Astrocyte (in vitro differentiated cells and primary cell): ENCODE measurements at regions not wholly inside any gene's neighbourhood (a gene's known extent, or its start where the extent isn't known, plus 50 kb on each side); places are given as distances from the start of the nearest gene placed in this dataset.

Experiments
- DNase-seq: peaks from one replicate; pipeline ENCODE4 v3.0.0-alpha.2; 2010; ENCODE audit warnings: low read depth
- FAIRE-seq: peaks from 2 replicates; lab custom pipeline; 2011; peaks lifted over from hg19 to GRCh38; lab: Jason Lieb, UNC
- H2AFZ ChIP-seq: 2 replicates; pipeline ENCODE4 v1.6.0; 2012; ENCODE audit warnings: low read depth, low read length, inconsistent platforms
- H3K27ac ChIP-seq: 2 replicates; pipeline ENCODE4 v1.5.1; 2011; ENCODE audit warnings: low read depth, low read length, inconsistent platforms
- H3K27me3 ChIP-seq: 2 replicates; pipeline ENCODE4 v1.6.0; 2011; ENCODE audit warnings: low read length, inconsistent platforms; ENCODE audit not compliant: insufficient read depth
- H3K36me3 ChIP-seq: 2 replicates; pipeline ENCODE4 v1.5.1; 2011; ENCODE audit warnings: low read length, inconsistent platforms; ENCODE audit not compliant: insufficient read depth
- H3K4me1 ChIP-seq: 2 replicates; pipeline ENCODE4 v1.5.1; 2011; ENCODE audit warnings: low read length, inconsistent platforms; ENCODE audit not compliant: insufficient read depth
- H3K4me2 ChIP-seq: 2 replicates; pipeline ENCODE4 v1.6.0; 2012; ENCODE audit warnings: low read length, inconsistent platforms
- H3K4me3 ChIP-seq: 2 replicates; pipeline ENCODE4 v1.5.1; 2011; ENCODE audit warnings: low read depth, mild to moderate bottlenecking, low read length, inconsistent platforms; ENCODE audit not compliant: insufficient read depth
- H3K79me2 ChIP-seq: 2 replicates; pipeline ENCODE4 v1.6.0; 2012; ENCODE audit warnings: mild to moderate bottlenecking, low read length, inconsistent platforms; ENCODE audit not compliant: insufficient read depth
- H3K9ac ChIP-seq: 2 replicates; pipeline ENCODE4 v1.6.0; 2012; ENCODE audit warnings: mild to moderate bottlenecking, low read length, inconsistent platforms
- H3K9me3 ChIP-seq: 2 replicates; pipeline ENCODE4 v1.5.1; 2012; ENCODE audit warnings: low read depth, mild to moderate bottlenecking, low read length, inconsistent platforms; ENCODE audit not compliant: insufficient read depth
- H4K20me1 ChIP-seq: 2 replicates; pipeline ENCODE4 v1.6.0; 2012; ENCODE audit warnings: low read length, inconsistent platforms; ENCODE audit not compliant: insufficient read depth
- H3K27ac Mint-ChIP-seq: one replicate; pipeline ENCODE4 v1.8.0; 2021; ENCODE audit warnings: mild to moderate bottlenecking, mixed read lengths; ENCODE audit not compliant: unreplicated experiment
- H3K27me3 Mint-ChIP-seq: one replicate; pipeline ENCODE4 v1.8.0; 2021; ENCODE audit warnings: low read depth, mixed read lengths; ENCODE audit not compliant: unreplicated experiment
- H3K36me3 Mint-ChIP-seq: one replicate; pipeline ENCODE4 v1.8.0; 2021; ENCODE audit warnings: low read depth, mixed read lengths; ENCODE audit not compliant: unreplicated experiment
- H3K4me1 Mint-ChIP-seq: one replicate; pipeline ENCODE4 v1.8.0; 2021; ENCODE audit warnings: low read depth, mixed read lengths; ENCODE audit not compliant: unreplicated experiment
- H3K4me3 Mint-ChIP-seq: one replicate; pipeline ENCODE4 v1.8.0; 2021; ENCODE audit warnings: mild to moderate bottlenecking, moderate library complexity, mixed read lengths; ENCODE audit not compliant: unreplicated experiment
- H3K9me3 Mint-ChIP-seq: one replicate; pipeline ENCODE4 v1.8.0; 2021; ENCODE audit warnings: mild to moderate bottlenecking, mixed read lengths; ENCODE audit not compliant: unreplicated experiment
- CTCF ChIP-seq: IDR thresholded peaks from 2 replicates; pipeline ENCODE4 v1.5.1; 2011; ENCODE audit warnings: low read depth, mild to moderate bottlenecking, inconsistent platforms, low read length, moderate library complexity; ENCODE audit not compliant: insufficient read depth
- EZH2 ChIP-seq: IDR thresholded peaks from 2 replicates; pipeline ENCODE4 v1.6.1; 2012; ENCODE audit warnings: mild to moderate bottlenecking, low read length, inconsistent platforms; ENCODE audit not compliant: insufficient read depth

GRCh38 chr3:151935446-151935845, 62.0 kb downstream of the SUCNR1 start:
- Histone ChIP-seq H4K20me1 (no peaks in the 10 kb centered on the region), H3K27ac (no peak overlapping the region), H3K4me3 (no peak overlapping the region), H3K79me2 (no peaks in the 10 kb centered on the region), H3K4me2 (no peak overlapping the region), H3K27me3 (no peaks in the 10 kb centered on the region), H3K36me3 (no peaks in the 10 kb centered on the region), H2AFZ (no peak overlapping the region), H3K4me1 (no peaks in the 10 kb centered on the region), H3K9me3 (no peaks in the 10 kb centered on the region), H3K9ac (no peak overlapping the region)
- FAIRE-seq: no peak
- H3K27ac Mint-ChIP-seq: no peak overlapping the region
- no peaks in the 10 kb centered on the region for H3K27me3 Mint-ChIP-seq
- no peak overlapping the region for H3K4me3 Mint-ChIP-seq
- DNase-seq: no peak
- H3K4me1 Mint-ChIP-seq: peaks cover 6% of the 10 kb centered on the region
- no peaks in the 10 kb centered on the region for H3K36me3 Mint-ChIP-seq
- TF ChIP-seq EZH2: no peak
- TF ChIP-seq CTCF: no peak
- H3K9me3 Mint-ChIP-seq: no peaks in the 10 kb centered on the region

GRCh38 chr3:151940481-151940880, 67.0 kb downstream of the SUCNR1 start:
- FAIRE-seq (no peak), DNase-seq (no peak)
- Histone ChIP-seq H2AFZ (no peak overlapping the region), H3K27me3 (no peaks in the 10 kb centered on the region), H3K36me3 (no peaks in the 10 kb centered on the region), H3K9me3 (no peaks in the 10 kb centered on the region), H4K20me1 (no peaks in the 10 kb centered on the region), H3K4me3 (no peak overlapping the region), H3K4me2 (no peak overlapping the region), H3K9ac (no peak overlapping the region), H3K4me1 (no peaks in the 10 kb centered on the region), H3K27ac (no peak overlapping the region), H3K79me2 (no peaks in the 10 kb centered on the region)
- Mint-ChIP-seq H3K27ac (no peak overlapping the region), H3K4me1 (no peaks in the 10 kb centered on the region), H3K36me3 (no peaks in the 10 kb centered on the region), H3K27me3 (no peaks in the 10 kb centered on the region), H3K9me3 (no peaks in the 10 kb centered on the region), H3K4me3 (no peak overlapping the region)
- TF ChIP-seq EZH2 (no peak), CTCF (no peak)

GRCh38 chr3:151943539-151943938, 70.1 kb downstream of the SUCNR1 start:
- DNase-seq (no peak), FAIRE-seq (no peak)
- Mint-ChIP-seq H3K27ac (no peak overlapping the region), H3K36me3 (no peaks in the 10 kb centered on the region), H3K9me3 (no peaks in the 10 kb centered on the region), H3K4me3 (no peak overlapping the region), H3K27me3 (no peaks in the 10 kb centered on the region), H3K4me1 (no peaks in the 10 kb centered on the region)
- no peak for TF ChIP-seq EZH2
- TF ChIP-seq CTCF: no peak
- Histone ChIP-seq H3K27me3 (no peaks in the 10 kb centered on the region), H3K9ac (no peak overlapping the region), H3K27ac (no peak overlapping the region), H3K4me2 (no peak overlapping the region), H3K4me3 (no peak overlapping the region), H3K4me1 (no peaks in the 10 kb centered on the region), H4K20me1 (no peaks in the 10 kb centered on the region), H3K79me2 (no peaks in the 10 kb centered on the region), H3K36me3 (no peaks in the 10 kb centered on the region), H2AFZ (no peak overlapping the region), H3K9me3 (no peaks in the 10 kb centered on the region)
